ENCODE measurements at regions not wholly inside any gene's neighbourhood (a gene's known extent, or its start where the extent isn't known, plus 50 kb on each side); places are given as distances from the start of the nearest gene placed in this dataset.

DNA sequence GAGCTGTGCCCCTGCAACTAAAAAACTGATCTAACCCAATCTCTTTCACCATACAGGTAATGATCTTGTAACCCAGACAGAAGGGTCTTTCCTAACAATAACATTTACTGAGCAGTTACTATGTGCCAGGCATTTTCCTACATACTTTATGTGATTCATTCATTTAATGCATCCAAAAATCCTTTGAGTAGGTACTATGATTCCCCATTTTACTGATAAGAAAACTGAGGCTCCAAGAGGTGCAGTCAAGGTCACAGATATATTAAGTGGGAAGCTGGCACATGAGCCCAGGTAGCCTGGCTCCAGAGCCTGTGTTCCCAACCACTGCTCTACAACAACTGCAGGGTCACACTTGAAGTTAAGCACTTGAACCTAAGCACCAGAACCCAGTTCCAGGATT, 87.6 kb downstream of the NCR2 start:
- TF ChIP-seq POLR2A (IDR thresholded peaks at IDR 0.05) (no peak), CTCF (IDR thresholded peaks at IDR 0.05) (no peak)

Measured in esophagus squamous epithelium (tissue), 4 donors.